Right forelimb (tissue), 1 donor: ENCODE measurements at regions not wholly inside any gene's neighbourhood (a gene's known extent, or its start where the extent isn't known, plus 50 kb on each side); places are given as distances from the start of the nearest gene placed in this dataset.

Experiments
- DNase-seq: peaks from one replicate; pipeline ENCODE4 v3.0.0-alpha.2; 2018

- DNase-seq = no peak
Observed at GRCh38 chr2:211068108-211068780, 511.8 kb downstream of the CPS1 start.

GRCh38 chr2:211070547-211070946 is 514.1 kb downstream of the CPS1 start:
- DNase-seq = no peak

GRCh38 chr2:211077216-211077767 is 520.9 kb downstream of the CPS1 start:
- DNase-seq = no peak

GRCh38 chr2:211084352-211084751 is 528.0 kb downstream of the CPS1 start:
- DNase-seq = no peak

GRCh38 chr2:211085056-211085680 is 528.8 kb downstream of the CPS1 start:
- no peak for DNase-seq

GRCh38 chr2:211086049-211086448 is 529.6 kb downstream of the CPS1 start:
- DNase-seq = no peak

GRCh38 chr2:211089127-211089526 is 532.7 kb downstream of the CPS1 start:
- no peak for DNase-seq

GRCh38 chr2:211093743-211094303 is 537.4 kb downstream of the CPS1 start:
- DNase-seq = no peak

- DNase-seq = no peak
Observed at GRCh38 chr2:211103989-211104388, 547.6 kb downstream of the CPS1 start.

GRCh38 chr2:211113334-211114175 is 557.2 kb downstream of the CPS1 start:
- DNase-seq = no peak

GRCh38 chr2:211114826-211115455 is 558.5 kb downstream of the CPS1 start:
- no peak for DNase-seq

- no peak for DNase-seq
Observed at GRCh38 chr2:211117026-211117425, 560.6 kb downstream of the CPS1 start.

- no peak for DNase-seq
Observed at GRCh38 chr2:211126256-211126655, 569.9 kb downstream of the CPS1 start.

- DNase-seq = no peak
Observed at GRCh38 chr2:211127501-211127900, 571.1 kb downstream of the CPS1 start.

- DNase-seq = no peak
Observed at GRCh38 chr2:211128287-211128686, 571.9 kb downstream of the CPS1 start.

GRCh38 chr2:211129798-211130197 is 573.4 kb downstream of the CPS1 start:
- DNase-seq = no peak

- no peak for DNase-seq
Observed at GRCh38 chr2:211132046-211132445, 575.6 kb downstream of the CPS1 start.

GRCh38 chr2:211132573-211132972 is 576.2 kb downstream of the CPS1 start:
- no peak for DNase-seq

- no peak for DNase-seq
Observed at GRCh38 chr2:211133766-211134165, 577.4 kb downstream of the CPS1 start.

- no peak for DNase-seq
Observed at GRCh38 chr2:211138551-211138950, 582.2 kb downstream of the CPS1 start.

GRCh38 chr2:211141646-211142045 is 585.2 kb downstream of the CPS1 start:
- DNase-seq = no peak

GRCh38 chr2:211144078-211144477 is 587.7 kb downstream of the CPS1 start:
- DNase-seq = no peak
